ENCODE measurements at regions not wholly inside any gene's neighbourhood (a gene's known extent, or its start where the extent isn't known, plus 50 kb on each side); places are given as distances from the start of the nearest gene placed in this dataset.

DNA sequence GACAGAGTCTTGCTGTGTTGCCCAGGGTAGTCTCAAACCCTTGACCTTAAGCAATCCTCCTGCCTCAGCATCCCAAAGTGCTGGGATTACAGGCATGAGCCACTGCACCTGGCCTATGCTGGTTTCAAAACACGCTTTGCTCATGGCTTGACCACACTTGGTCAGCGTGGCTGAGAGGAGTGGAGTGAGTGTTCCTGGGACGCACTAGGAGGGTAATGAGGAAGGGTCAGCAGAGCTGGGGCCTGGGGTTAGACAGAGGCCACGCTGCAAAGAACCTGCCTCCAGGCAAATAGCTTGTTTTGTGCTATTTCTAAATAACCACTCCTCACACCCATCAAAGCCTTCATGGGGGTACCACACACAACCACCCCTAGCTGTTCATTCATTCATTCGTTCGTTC, 77.9 kb upstream of the TOX2 start:
- no peak overlapping the region for H3K4me3 Mint-ChIP-seq (ENCODE audit: low read depth)
- no peaks in the 10 kb centered on the region for H3K9me3 Mint-ChIP-seq (ENCODE audit: low read depth)
- no peaks in the 10 kb centered on the region for H3K36me3 Mint-ChIP-seq (ENCODE audit: insufficient read depth)
- DNase-seq (ENCODE audit: low spot score, unreplicated experiment) = no peak
- peaks cover 22% of the 10 kb centered on the region for H3K27me3 Mint-ChIP-seq
- TF ChIP-seq, protein P1, sequence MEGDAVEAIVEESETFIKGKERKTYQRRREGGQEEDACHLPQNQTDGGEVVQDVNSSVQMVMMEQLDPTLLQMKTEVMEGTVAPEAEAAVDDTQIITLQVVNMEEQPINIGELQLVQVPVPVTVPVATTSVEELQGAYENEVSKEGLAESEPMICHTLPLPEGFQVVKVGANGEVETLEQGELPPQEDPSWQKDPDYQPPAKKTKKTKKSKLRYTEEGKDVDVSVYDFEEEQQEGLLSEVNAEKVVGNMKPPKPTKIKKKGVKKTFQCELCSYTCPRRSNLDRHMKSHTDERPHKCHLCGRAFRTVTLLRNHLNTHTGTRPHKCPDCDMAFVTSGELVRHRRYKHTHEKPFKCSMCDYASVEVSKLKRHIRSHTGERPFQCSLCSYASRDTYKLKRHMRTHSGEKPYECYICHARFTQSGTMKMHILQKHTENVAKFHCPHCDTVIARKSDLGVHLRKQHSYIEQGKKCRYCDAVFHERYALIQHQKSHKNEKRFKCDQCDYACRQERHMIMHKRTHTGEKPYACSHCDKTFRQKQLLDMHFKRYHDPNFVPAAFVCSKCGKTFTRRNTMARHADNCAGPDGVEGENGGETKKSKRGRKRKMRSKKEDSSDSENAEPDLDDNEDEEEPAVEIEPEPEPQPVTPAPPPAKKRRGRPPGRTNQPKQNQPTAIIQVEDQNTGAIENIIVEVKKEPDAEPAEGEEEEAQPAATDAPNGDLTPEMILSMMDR (IDR thresholded peaks at IDR 0.05; ENCODE audit: unreplicated experiment) = no peak
- H3K4me1 Mint-ChIP-seq (ENCODE audit: low read depth) = no peaks in the 10 kb centered on the region
- H3K27ac Mint-ChIP-seq = no peak overlapping the region

- DNase-seq (ENCODE audit: low spot score, unreplicated experiment) = no peak
- peaks cover 19% of the 10 kb centered on the region for H3K27me3 Mint-ChIP-seq
- TF ChIP-seq, protein P1 (IDR thresholded peaks at IDR 0.05; ENCODE audit: unreplicated experiment) = no peak
- no peak overlapping the region for H3K27ac Mint-ChIP-seq
- H3K36me3 Mint-ChIP-seq (ENCODE audit: insufficient read depth) = no peaks in the 10 kb centered on the region
- H3K4me1 Mint-ChIP-seq (ENCODE audit: low read depth) = no peaks in the 10 kb centered on the region
- no peak overlapping the region for H3K4me3 Mint-ChIP-seq (ENCODE audit: low read depth)
- H3K9me3 Mint-ChIP-seq (ENCODE audit: low read depth) = no peaks in the 10 kb centered on the region
Observed at GRCh38 chr20:43835944-43836508, 78.6 kb upstream of the TOX2 start.

DNA sequence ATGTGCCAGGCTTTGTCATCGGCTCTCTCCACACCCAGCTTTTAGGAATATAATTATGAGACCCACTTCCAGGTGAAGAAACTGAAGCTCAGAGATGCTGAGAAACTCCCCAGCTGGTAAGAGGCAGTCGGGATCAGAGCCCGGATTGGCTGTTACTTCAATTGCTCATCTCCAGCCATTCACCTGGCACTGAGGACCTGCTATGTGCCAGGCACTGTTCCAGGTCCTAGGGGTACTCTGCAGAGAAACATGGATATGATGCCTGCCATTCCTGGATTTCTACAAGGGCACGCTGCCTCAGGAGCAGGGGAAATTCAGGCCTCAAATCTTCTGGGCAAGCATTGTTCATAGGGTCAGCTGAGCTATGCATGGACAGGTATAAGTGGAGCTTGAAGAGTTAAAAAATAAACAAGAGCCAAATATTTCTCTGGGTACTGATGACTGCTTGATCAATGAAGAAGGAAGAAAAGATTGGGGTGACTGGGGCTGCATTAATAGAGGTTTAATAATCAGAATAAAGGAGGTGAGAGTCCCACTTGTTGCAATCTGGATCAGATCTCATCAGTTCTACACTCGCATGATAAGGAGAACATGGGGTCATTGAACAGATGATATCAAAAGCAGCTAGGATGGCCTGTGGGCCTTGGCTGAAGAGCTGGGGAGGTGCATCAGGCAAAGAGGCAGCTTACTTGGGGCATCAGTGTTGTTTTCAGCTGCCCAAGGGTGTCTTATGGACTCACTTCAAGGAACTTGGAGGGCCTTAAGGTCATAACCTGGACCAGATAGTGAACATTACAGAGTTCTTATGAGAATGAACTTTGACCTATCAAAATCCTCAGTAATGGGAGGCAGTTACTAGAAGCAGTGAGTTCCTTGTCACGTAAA, 80.9 kb upstream of the TOX2 start:
- TF ChIP-seq, protein P1 (IDR thresholded peaks at IDR 0.05; ENCODE audit: unreplicated experiment) = no peak
- Mint-ChIP-seq H3K27me3 (peaks cover 27% of the 10 kb centered on the region), H3K9me3 (ENCODE audit: low read depth) (peaks cover 4% of the 10 kb centered on the region), H3K4me3 (ENCODE audit: low read depth) (no peak overlapping the region), H3K4me1 (ENCODE audit: low read depth) (no peaks in the 10 kb centered on the region), H3K36me3 (ENCODE audit: insufficient read depth) (no peaks in the 10 kb centered on the region), H3K27ac (no peak overlapping the region)
- no peak for DNase-seq (ENCODE audit: low spot score, unreplicated experiment)

DNA sequence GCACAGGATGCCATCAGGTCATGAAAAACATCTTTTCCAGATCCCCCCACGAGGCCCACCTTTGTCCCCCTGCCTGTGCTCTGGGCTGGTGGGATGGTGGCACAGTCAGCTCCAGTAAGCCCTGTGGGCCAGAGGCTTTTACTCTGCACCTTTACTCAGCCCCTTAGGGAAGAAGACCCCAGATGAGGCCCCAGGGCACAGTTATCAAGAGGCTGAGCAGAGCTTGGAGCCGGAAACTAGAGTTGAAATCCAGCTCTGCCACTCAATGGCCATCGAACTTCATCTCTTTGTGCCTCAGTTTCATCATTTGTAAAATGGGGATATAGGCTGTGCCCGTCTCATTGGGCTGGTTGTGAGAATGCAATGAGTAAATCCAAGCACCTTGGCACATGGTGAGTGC, 81.7 kb upstream of the TOX2 start:
- H3K27me3 Mint-ChIP-seq = peaks cover 32% of the 10 kb centered on the region
- H3K36me3 Mint-ChIP-seq (ENCODE audit: insufficient read depth) = no peaks in the 10 kb centered on the region
- no peaks in the 10 kb centered on the region for H3K4me1 Mint-ChIP-seq (ENCODE audit: low read depth)

GRCh38 chr20:43832096-43832816, 82.4 kb upstream of the TOX2 start:
- DNase-seq (ENCODE audit: low spot score, unreplicated experiment) = no peak
- H3K36me3 Mint-ChIP-seq (ENCODE audit: insufficient read depth) = no peaks in the 10 kb centered on the region
- peaks cover 4% of the 10 kb centered on the region for H3K9me3 Mint-ChIP-seq (ENCODE audit: low read depth)
- H3K4me3 Mint-ChIP-seq (ENCODE audit: low read depth) = no peak overlapping the region
- H3K4me1 Mint-ChIP-seq (ENCODE audit: low read depth) = no peaks in the 10 kb centered on the region
- H3K27ac Mint-ChIP-seq = no peak overlapping the region
- H3K27me3 Mint-ChIP-seq = peaks cover 35% of the 10 kb centered on the region
- TF ChIP-seq, protein P1 (IDR thresholded peaks at IDR 0.05; ENCODE audit: unreplicated experiment) = no peak

More for the DNA sequence above, 81.7 kb upstream of the TOX2 start:
- Mint-ChIP-seq H3K27ac (no peak overlapping the region), H3K9me3 (ENCODE audit: low read depth) (peaks cover 4% of the 10 kb centered on the region), H3K4me3 (ENCODE audit: low read depth) (no peak overlapping the region)
- DNase-seq (ENCODE audit: low spot score, unreplicated experiment) = no peak
- TF ChIP-seq, protein P1 (IDR thresholded peaks at IDR 0.05; ENCODE audit: unreplicated experiment) = no peak
